OCI-LY1 (cell line): ENCODE measurements at regions not wholly inside any gene's neighbourhood (a gene's known extent, or its start where the extent isn't known, plus 50 kb on each side); places are given as distances from the start of the nearest gene placed in this dataset.

Source experiments
- H2AFZ ChIP-seq: fragments of 200-600 bp; sonication (generic), shearing (Covaris generic); 2 replicates; pipeline ENCODE4 v1.6.0; 2014; ENCODE audit warnings: antibody characterized with exemption, mild to moderate bottlenecking, low read length
- H3F3A ChIP-seq: fragments of 200-600 bp; sonication (generic), shearing (Covaris generic); 2 replicates; pipeline ENCODE4 v1.6.0; 2014; ENCODE audit warnings: mild to moderate bottlenecking, antibody characterized with exemption, low read length, moderate library complexity; ENCODE audit not compliant: insufficient read depth
- H3K27ac ChIP-seq: fragments of 200-600 bp; sonication (generic); 2 replicates; pipeline ENCODE4 v1.5.1; 2014; ENCODE audit warnings: low read length, mixed run types, mild to moderate bottlenecking, low read depth; ENCODE audit not compliant: poor library complexity, severe bottlenecking
- H3K27me3 ChIP-seq: fragments of 200-600 bp; sonication (generic); 2 replicates; pipeline ENCODE4 v1.6.0; 2014; ENCODE audit warnings: antibody characterized with exemption, mild to moderate bottlenecking, low read length, moderate library complexity; ENCODE audit not compliant: insufficient read depth
- H3K36me3 ChIP-seq: fragments of 200-600 bp; sonication (generic); 2 replicates; pipeline ENCODE4 v1.6.1; 2014; ENCODE audit warnings: mild to moderate bottlenecking, antibody characterized with exemption, low read length, moderate library complexity, mixed read lengths; ENCODE audit not compliant: insufficient read depth
- H3K4me1 ChIP-seq: fragments of 200-600 bp; sonication (generic); 2 replicates; pipeline ENCODE4 v1.5.1; 2014; ENCODE audit warnings: mild to moderate bottlenecking, low read length, moderate library complexity; ENCODE audit not compliant: insufficient read depth, severe bottlenecking
- H3K4me2 ChIP-seq: fragments of 200-600 bp; sonication (generic), shearing (Covaris generic); 2 replicates; pipeline ENCODE4 v1.6.1; 2014; ENCODE audit warnings: low read length
- H3K4me3 ChIP-seq: fragments of 200-600 bp; sonication (generic); 2 replicates; pipeline ENCODE4 v1.5.1; 2014; ENCODE audit warnings: low read length, low read depth, mild to moderate bottlenecking, mixed read lengths; ENCODE audit not compliant: poor library complexity, severe bottlenecking
- H3K79me2 ChIP-seq: fragments of 200-600 bp; shearing (Covaris generic); 2 replicates; pipeline ENCODE4 v1.6.1; 2016; ENCODE audit warnings: mixed run types, low read length, mixed read lengths; ENCODE audit not compliant: insufficient read depth
- H3K9ac ChIP-seq: fragments of 200-600 bp; sonication (generic), shearing (Covaris generic); 2 replicates; pipeline ENCODE4 v1.6.1; 2014; ENCODE audit warnings: mild to moderate bottlenecking, low read length, mixed read lengths
- H3K9me2 ChIP-seq: fragments of 200-600 bp; sonication (generic), shearing (Covaris generic); 2 replicates; pipeline ENCODE4 v1.6.1; 2014; ENCODE audit warnings: low read depth, mild to moderate bottlenecking, low read length, mixed read lengths
- H3K9me3 ChIP-seq: fragments of 200-600 bp; shearing (Covaris generic); 2 replicates; pipeline ENCODE4 v1.6.1; 2014; ENCODE audit warnings: low read length, mixed read lengths
- H4K20me1 ChIP-seq: fragments of 200-600 bp; sonication (generic), shearing (Covaris generic); 2 replicates; pipeline ENCODE4 v1.6.0; 2016; ENCODE audit warnings: mild to moderate bottlenecking, low read length; ENCODE audit not compliant: insufficient read depth
- EZH2 ChIP-seq: fragments of 200-600 bp; sonication (generic), shearing (Covaris generic); IDR thresholded peaks from 2 replicates; pipeline ENCODE4 v1.8.0; 2017; ENCODE audit warnings: borderline replicate concordance, mixed run types, mild to moderate bottlenecking, antibody characterized with exemption, low read length, moderate library complexity, mixed read lengths
- TF ChIP-seq, protein P1 (sequence below): fragments of 200-600 bp; sonication (generic), shearing (Covaris generic); IDR thresholded peaks from 2 replicates; pipeline ENCODE4 v1.5.1; 2017; ENCODE audit warnings: mild to moderate bottlenecking, antibody characterized with exemption, low read length, moderate library complexity, mixed read lengths

DNA sequence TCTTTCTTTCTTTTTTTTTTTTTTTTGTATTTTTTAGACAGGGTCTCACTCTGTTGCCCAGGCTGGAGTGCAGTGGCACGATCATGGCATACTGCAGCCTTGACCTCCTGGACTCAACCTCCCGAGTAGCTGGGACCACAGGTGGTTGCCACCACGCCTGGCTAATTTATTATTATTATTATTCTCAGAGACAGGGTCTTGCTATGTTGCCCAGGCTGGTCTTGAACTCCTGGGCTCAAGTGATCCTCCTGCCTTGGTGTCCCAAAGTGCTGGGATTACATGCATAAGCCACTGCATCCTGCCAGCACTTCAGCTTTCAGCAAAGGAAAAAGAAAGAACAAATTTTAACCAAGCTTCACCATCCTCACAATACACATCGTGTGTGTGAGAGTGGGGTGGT lies 97.9 kb upstream of the SERBP1 start:
- Histone ChIP-seq H3K36me3 (no peaks in the 10 kb centered on the region; the same call in 1 of the 2 replicates), H3K4me2 (no peak overlapping the region), H3K79me2 (no peaks in the 10 kb centered on the region), H3K4me3 (no peak overlapping the region), H3K27me3 (no peaks in the 10 kb centered on the region), H2AFZ (no peak overlapping the region), H3K27ac (no peak overlapping the region), H3K9me2 (no peaks in the 10 kb centered on the region), H3K4me1 (peaks cover 5% of the 10 kb centered on the region), H3K9ac (no peak overlapping the region), H3F3A (no peaks in the 10 kb centered on the region), H4K20me1 (no peaks in the 10 kb centered on the region), H3K9me3 (no peaks in the 10 kb centered on the region)
- TF ChIP-seq, protein P1, sequence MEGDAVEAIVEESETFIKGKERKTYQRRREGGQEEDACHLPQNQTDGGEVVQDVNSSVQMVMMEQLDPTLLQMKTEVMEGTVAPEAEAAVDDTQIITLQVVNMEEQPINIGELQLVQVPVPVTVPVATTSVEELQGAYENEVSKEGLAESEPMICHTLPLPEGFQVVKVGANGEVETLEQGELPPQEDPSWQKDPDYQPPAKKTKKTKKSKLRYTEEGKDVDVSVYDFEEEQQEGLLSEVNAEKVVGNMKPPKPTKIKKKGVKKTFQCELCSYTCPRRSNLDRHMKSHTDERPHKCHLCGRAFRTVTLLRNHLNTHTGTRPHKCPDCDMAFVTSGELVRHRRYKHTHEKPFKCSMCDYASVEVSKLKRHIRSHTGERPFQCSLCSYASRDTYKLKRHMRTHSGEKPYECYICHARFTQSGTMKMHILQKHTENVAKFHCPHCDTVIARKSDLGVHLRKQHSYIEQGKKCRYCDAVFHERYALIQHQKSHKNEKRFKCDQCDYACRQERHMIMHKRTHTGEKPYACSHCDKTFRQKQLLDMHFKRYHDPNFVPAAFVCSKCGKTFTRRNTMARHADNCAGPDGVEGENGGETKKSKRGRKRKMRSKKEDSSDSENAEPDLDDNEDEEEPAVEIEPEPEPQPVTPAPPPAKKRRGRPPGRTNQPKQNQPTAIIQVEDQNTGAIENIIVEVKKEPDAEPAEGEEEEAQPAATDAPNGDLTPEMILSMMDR, result no peak
- no peak for TF ChIP-seq EZH2

- H3F3A ChIP-seq, result no peaks in the 10 kb centered on the region
- H3K4me1 ChIP-seq, result peaks cover 13% of the 10 kb centered on the region
- H3K4me2 ChIP-seq, result no peak overlapping the region
- no peaks in the 10 kb centered on the region for H3K79me2 ChIP-seq
- H3K27me3 ChIP-seq, result no peaks in the 10 kb centered on the region
- H3K4me3 ChIP-seq, result no peak overlapping the region
- no peaks in the 10 kb centered on the region for H4K20me1 ChIP-seq
- H3K36me3 ChIP-seq, result no peaks in the 10 kb centered on the region; the same call in 1 of the 2 replicates
- H3K9me3 ChIP-seq, result no peaks in the 10 kb centered on the region
- H3K27ac ChIP-seq, result no peak overlapping the region
- H3K9me2 ChIP-seq, result no peaks in the 10 kb centered on the region
- H3K9ac ChIP-seq, result no peak overlapping the region
- H2AFZ ChIP-seq, result no peak overlapping the region
- TF ChIP-seq EZH2, result no peak
- TF ChIP-seq, protein P1, result no peak
Measured at GRCh38 chr1:67530071-67530470, 99.9 kb upstream of the SERBP1 start.

- Histone ChIP-seq H3K36me3 (no peaks in the 10 kb centered on the region; the same call in 1 of the 2 replicates), H3K9me2 (no peaks in the 10 kb centered on the region), H3K9me3 (no peaks in the 10 kb centered on the region), H3K27ac (no peak overlapping the region), H3K9ac (no peak overlapping the region), H3K27me3 (no peaks in the 10 kb centered on the region), H3K4me1 (peaks cover 23% of the 10 kb centered on the region), H3K4me3 (no peak overlapping the region), H4K20me1 (no peaks in the 10 kb centered on the region), H3F3A (no peaks in the 10 kb centered on the region), H3K79me2 (no peaks in the 10 kb centered on the region), H3K4me2 (no peak overlapping the region), H2AFZ (peak overlapping the region; percentile 68; the same call in 1 of the 2 replicates)
- TF ChIP-seq, protein P1, result peak; percentile 90
- no peak for TF ChIP-seq EZH2
Measured at GRCh38 chr1:67532452-67533216, 102.4 kb upstream of the SERBP1 start.
